ENCODE measurements at regions not wholly inside any gene's neighbourhood (a gene's known extent, or its start where the extent isn't known, plus 50 kb on each side); places are given as distances from the start of the nearest gene placed in this dataset.

- H3K9me3 ChIP-seq: 0 out of 3 replicates have a peak, but pooled peaks cover 3% of the 10 kb centered on the region
- ATAC-seq (no peak), FAIRE-seq (no peak), DNase-seq (ENCODE audit: low read depth in 1 of 2, low spot score in 1 of 2) (no peak)
- ChIA-PET POLR2A (no interaction called here), CTCF (interaction anchor here (0.7 to 1.6 kb wide), 6 partner anchors 12 to 295 kb away, joined by 3 to 5 read pairs (median 4); no protein-coding TSS in a partner anchor)
- 58% methylated on average over 6 of the region's 6 CpGs for WGBS (ENCODE audit: missing lambda C conversion rate)
- TF ChIP-seq SMC3 (IDR thresholded peaks at IDR 0.05) (no peak), NFE2L2 (conservative IDR thresholded peaks at IDR 0.05; ENCODE audit: low read length) (no peak), NR3C1 (IDR thresholded peaks at IDR 0.05) (no peak), HMGXB4 (CRISPR knock-in tag; IDR thresholded peaks at IDR 0.05; ENCODE audit: borderline replicate concordance) (no peak), GATA3 (IDR thresholded peaks at IDR 0.05; ENCODE audit: borderline replicate concordance) (no peak), POLR2A (IDR thresholded peaks at IDR 0.05; ENCODE audit: low read length) (no peak), FOXS1 (CRISPR knock-in tag; IDR thresholded peaks at IDR 0.05) (no peak)
- 0 out of 3 replicates have a peak, but pooled peaks cover 2% of the 10 kb centered on the region for H3K4me1 ChIP-seq
- H3K27ac ChIP-seq: no peak overlapping the region
- no peak overlapping the region for H3K4me2 ChIP-seq
- H3K4me3 ChIP-seq: no peak overlapping the region
Observed at GRCh38 chr15:31866248-31866647, 164.1 kb upstream of the CHRNA7 start.

GRCh38 chr15:31867536-31868442 lies 162.5 kb upstream of the CHRNA7 start:
- no peak overlapping the region for H3K4me2 ChIP-seq
- no peak overlapping the region for H3K27ac ChIP-seq
- no peak overlapping the region for H3K4me3 ChIP-seq
- FAIRE-seq: no peak
- DNase-seq (ENCODE audit: low read depth in 1 of 2, low spot score in 1 of 2): peak; percentile 55 to 82
- ChIA-PET POLR2A (interaction anchor here (0.7 kb wide), 1 partner anchor 296 kb away, joined by 3 read pairs; no protein-coding TSS in a partner anchor), CTCF (interaction anchor here (0.6 to 2.0 kb wide), 20 partner anchors 9 to 653 kb away, joined by 3 to 6 read pairs (median 3); no protein-coding TSS in a partner anchor)
- ATAC-seq: peak; percentile 44 to 83; a peak in 4 of 6 replicates
- H3K9me3 ChIP-seq: 0 out of 3 replicates have a peak, but pooled peaks cover 3% of the 10 kb centered on the region
- 24% methylated on average over 24 of the region's 24 CpGs for whole genome bisulfite sequencing (ENCODE audit: missing lambda C conversion rate)
- peak; percentile 84 to 90 for TF ChIP-seq RAD21 (conservative IDR thresholded peaks at IDR 0.05 in 1 of 2, IDR thresholded peaks at IDR 0.05 in 1 of 2)
- TF ChIP-seq ZFP36 (IDR thresholded peaks at IDR 0.05; ENCODE audit: borderline replicate concordance, partially characterized antibody): no peak
- peak; percentile 93 for TF ChIP-seq SMC3 (IDR thresholded peaks at IDR 0.05)
- peak; percentile 87 for TF ChIP-seq CTCF (IDR thresholded peaks at IDR 0.05)
- no peak for TF ChIP-seq ZC3H11A (IDR thresholded peaks at IDR 0.05)
- H3K4me1 ChIP-seq: 0 out of 3 replicates have a peak, but pooled peaks cover 2% of the 10 kb centered on the region

- WGBS (ENCODE audit: missing lambda C conversion rate): 64% methylated on average over 3 of the region's 60 CpGs
- no peak for TF ChIP-seq POLR2A (IDR thresholded peaks at IDR 0.05; ENCODE audit: low read length)
- peak; percentile 32; the same call in 1 of the 2 replicates for TF ChIP-seq REST (IDR thresholded peaks at IDR 0.05)
- Histone ChIP-seq H3K27ac (peak overlapping the region; percentile 29 to 70; a peak in 5 of 6 replicates), H3K4me2 (peak overlapping the region; percentile 85), H3K9me3 (no peaks in the 10 kb centered on the region), H3K4me3 (peak overlapping the region; percentile 72), H3K4me1 (0 out of 3 replicates have a peak, but pooled peaks cover 2% of the 10 kb centered on the region)
- ATAC-seq: peak in 1 of 2 experiments; percentile 27; a peak in 3 of 6 replicates
- FAIRE-seq: no peak
- POLR2A ChIA-PET: no interaction called here
- CTCF ChIA-PET: interaction anchor here (0.7 to 1.0 kb wide), 2 partner anchors 105 to 298 kb away, joined by 3 read pairs; no protein-coding TSS in a partner anchor
- no peak for DNase-seq (ENCODE audit: low read depth in 1 of 2, low spot score in 1 of 2)
Observed at GRCh38 chr15:31869686-31870307, 160.5 kb upstream of the CHRNA7 start.

All from A549 (cell line).